GM21619 (cell line): ENCODE measurements at regions not wholly inside any gene's neighbourhood (a gene's known extent, or its start where the extent isn't known, plus 50 kb on each side); places are given as distances from the start of the nearest gene placed in this dataset.

ENCODE experiments used
- ATAC-seq: cut with Tn5 transposase; IDR thresholded peaks from one replicate; pipeline ENCODE4 v1.9.1; 2021; ENCODE audit not compliant: unreplicated experiment

DNA sequence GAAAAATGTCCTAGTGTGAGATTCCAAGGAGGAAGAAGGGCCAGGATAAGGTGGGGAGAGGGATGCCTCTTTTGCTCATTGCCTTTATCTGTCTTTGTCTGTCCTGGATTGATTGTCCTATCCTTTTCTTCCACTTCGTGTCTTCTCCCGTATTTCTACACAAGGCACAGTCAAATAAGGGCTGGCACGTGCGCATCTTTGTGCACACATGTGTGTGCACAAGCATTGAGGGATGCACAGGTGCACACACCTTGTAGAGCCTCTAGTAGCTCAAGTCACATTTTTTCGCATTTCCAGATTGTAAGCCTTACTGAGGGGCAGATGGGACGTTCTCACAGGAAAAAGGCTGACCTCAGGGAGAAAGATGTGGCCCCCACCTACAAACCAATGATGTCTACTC lies 170.2 kb upstream of the TNP1 start:
- ATAC-seq: no peak

- no peak for ATAC-seq
These were observed 168.3 kb upstream of the TNP1 start for GRCh38 chr2:217028128-217028527.

- no peak for ATAC-seq
These were observed 167.6 kb upstream of the TNP1 start for GRCh38 chr2:217027414-217027813.

- no peak for ATAC-seq
These were observed 166.7 kb upstream of the TNP1 start for GRCh38 chr2:217026569-217026968.

DNA sequence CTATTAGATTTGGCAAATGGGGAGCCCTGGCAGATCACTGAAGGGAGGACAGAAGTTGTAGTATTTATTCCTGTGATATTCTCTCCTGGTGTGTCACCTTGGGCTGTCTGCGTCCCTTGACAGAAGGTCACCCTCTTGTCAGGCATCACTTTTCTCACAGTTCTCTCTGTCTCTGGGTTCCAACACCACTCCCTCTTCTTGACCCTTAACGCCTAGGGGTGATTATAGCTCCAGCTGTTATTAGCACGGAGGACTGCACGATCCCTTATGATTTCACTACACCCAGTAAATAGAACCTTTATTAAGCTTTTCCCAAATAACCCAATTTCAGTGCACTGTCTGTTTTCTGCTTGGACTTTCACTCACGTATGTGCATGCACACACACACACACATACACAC lies 166.3 kb upstream of the TNP1 start:
- ATAC-seq: no peak

DNA sequence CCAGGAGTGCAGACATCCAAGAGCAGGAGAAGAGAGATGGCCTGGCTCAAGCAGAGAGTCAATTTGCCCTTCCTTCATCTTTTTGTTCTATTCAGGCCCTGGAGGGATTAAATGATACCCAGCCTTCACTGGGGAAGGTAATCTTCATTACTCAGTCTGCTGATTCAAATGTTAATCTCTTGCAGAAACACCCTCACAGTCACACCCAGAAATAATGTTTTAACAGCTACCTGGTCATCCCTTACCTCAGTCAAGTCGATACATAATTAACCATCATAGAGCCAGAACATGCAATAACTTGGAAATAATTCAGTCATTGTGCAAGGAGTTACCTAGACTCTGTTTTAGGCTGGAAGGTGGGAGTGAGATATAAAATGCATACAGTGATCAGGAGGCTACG lies 163.7 kb upstream of the TNP1 start:
- no peak for ATAC-seq

DNA sequence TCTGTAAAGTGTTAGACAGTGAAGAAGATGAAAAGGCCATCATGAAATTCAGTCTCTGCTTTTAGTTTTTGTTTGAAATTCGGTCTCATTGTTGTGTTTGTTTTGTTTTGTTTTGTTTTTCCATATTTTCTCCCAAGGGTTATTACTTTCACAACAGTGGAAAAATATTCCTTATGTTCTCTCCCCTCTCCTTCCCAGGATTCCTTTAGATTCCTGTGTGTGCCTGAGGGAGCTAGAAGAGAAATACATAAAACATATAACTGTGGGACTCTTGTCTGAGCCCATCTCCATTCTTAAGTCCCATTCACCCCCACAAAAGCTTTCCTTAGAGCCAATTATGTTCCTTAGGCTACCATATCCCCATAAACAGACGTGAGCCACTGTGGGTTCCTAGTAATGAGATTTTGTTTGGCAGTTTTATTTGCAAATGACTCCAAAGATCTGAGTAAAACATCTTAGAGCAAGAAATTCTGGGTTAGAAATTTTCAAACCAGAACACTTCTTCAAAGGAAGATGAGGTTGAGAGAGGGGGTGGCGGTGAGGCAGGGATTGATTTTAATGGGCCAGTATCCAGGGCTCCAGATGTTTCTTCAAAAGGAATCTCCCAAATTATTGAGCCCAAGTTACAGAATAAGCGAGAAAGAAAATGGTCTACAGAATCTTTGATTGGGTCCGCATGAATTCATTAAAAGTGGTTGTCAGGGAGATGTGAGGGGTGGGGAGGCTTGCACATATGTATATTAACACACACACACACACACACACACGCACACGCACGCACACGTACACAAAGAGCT lies 157.8 kb upstream of the TNP1 start:
- no peak for ATAC-seq

DNA sequence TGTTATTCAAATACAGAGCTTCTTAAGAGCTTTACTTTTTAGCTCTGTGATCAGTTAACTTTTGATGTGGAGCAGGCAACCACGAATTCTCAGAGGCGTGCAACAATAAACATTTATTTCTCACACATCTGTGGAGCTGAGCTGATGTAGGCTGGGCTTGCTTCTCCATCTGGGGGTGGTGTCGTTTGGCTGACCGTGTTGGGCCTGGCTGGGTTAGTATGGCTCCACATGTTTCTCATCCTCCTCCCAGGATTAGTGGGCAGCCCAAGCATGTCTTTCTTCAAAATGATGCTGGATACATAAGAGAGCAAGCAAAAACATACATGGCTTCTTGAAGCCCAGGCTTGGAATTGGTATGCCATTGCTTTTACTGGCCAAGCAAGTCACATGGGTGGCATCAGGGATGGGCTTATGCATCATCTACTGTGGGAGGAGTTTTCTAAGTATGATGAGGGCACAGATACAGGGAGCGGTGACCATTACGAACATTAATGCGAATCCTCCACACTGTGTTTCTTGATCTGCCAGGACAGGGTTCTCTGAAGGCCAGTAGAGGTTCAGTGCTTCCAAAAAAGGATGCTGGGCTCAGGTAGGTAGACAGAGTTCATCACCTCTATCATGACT lies 157.0 kb upstream of the TNP1 start:
- no peak for ATAC-seq

DNA sequence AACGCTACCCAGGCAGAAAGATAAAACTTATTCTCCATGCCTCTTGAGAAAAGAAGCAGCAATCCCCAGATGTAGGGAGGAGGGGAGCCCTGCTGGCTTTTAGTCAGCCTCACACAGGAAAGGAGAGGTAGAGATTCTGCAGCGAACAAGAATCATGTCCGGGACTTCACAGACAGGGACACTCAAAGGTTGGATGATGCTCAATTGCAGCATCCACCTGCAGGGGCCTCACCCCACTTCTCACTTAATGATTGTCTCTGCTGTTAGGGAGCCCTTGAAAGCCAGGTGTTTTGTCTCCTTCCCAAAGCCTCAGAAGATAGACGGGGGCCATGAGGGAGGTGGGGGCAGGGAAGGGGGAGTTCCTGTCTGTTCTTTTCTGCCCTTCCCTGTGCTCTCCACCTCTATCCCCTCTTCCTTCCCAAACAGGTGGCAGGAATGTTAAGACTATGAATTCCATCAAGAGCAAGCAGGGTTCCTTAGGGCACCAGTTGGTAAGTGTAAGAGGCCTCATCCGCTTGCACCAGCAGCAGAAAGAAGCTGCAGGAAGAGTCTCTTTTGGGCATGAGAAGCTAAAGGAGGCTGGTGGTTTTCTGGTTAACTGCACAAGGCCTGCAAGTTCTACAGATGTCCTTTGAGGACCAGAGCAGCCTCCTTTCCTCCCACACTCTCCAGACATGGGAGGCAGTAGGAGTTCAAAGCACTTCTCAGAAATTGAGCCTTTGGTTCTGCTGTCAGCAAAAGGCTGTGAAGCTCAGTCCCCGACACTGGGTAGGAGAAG lies 154.7 kb upstream of the TNP1 start:
- ATAC-seq: no peak

GRCh38 chr2:217013926-217014325 lies 154.1 kb upstream of the TNP1 start:
- no peak for ATAC-seq

DNA sequence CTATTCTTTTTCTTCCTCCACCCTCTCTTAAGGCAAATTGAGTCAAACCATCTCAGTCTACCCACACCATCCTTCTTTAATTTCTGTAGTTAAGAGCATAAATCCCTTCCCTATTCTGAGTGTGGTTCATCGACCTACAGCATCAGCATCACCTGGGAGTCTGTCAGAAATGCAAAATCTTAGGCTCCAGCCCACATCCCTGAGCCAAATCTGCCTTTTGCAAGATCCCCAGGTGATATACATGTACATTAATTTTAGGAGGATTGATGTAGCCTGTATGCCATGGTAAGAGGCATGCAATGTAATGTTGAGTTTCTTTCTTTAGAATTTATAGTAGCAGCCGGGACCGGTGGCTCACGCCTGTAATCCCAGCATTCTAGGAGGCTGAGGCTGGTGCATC lies 151.7 kb upstream of the TNP1 start:
- ATAC-seq: no peak

DNA sequence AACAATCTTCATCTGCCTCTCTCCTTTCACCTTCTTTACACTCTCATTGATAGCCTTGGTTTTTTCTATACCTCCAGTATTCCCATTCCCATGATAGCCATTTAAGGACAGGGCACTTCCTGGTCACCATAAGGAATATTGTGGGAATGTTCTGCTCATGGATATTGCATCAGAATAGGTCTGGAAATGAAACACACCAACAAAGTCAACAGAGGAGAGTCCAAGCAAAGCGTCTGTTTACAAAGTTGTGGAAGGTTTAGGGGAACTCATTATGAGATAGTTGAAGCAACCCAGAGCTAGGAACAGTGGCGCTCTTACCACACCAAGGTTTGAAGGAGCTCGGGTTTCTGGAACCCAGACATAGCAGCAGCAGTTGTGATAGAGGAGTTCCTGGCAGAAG lies 150.3 kb upstream of the TNP1 start:
- no peak for ATAC-seq

- ATAC-seq: no peak
These were observed 148.9 kb upstream of the TNP1 start for GRCh38 chr2:217008794-217009193.

- no peak for ATAC-seq
These were observed 146.4 kb upstream of the TNP1 start for GRCh38 chr2:217006217-217006616.

- no peak for ATAC-seq
These were observed 144.8 kb upstream of the TNP1 start for GRCh38 chr2:217004656-217005055.

- no peak for ATAC-seq
These were observed 141.9 kb upstream of the TNP1 start for GRCh38 chr2:217001740-217002139.

DNA sequence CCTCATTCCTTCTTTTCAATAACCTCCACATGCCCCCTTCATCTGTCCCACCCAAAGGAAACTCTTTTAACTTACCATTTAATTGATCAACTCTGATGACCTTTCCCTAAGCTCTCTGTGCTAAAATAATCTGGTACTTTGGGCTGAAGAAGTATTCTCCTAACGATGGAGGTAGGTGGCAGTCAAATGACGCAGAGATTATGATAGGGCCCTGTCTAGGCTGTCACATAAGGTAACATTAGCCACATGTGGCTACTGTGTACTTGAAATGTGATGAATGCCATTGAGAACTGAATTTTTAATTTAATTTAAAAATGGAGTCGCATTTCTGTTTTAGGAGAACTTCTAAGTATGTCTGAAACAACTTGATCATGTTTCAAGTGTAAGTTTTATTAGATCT lies 140.5 kb upstream of the TNP1 start:
- no peak for ATAC-seq

DNA sequence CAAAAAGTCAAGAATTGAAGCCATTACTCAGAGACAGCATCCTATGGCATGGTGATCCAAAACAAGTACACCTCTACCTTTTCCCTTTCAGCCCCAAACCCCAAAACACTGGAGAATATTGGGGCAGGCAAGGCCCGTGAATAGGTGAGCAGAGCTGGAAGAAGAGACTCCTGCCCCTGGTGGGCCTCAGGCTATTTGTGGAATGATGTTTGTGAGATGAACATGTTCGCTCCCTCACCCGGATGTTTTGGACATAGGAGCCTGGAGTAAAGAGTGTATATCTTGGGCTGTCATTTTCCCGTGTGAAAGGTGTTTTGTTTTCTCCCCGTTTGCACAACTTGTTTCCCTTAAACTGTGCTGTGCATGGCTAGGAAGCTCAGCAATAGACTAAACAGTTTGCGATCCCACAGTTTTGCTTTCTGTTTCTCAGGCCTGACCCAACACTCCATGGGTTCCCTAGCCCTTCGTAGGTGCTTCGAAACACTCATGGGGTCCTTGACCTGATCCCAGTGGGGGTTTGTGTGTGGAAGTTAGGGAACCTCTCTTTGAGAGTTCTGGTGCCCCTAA lies 136.5 kb upstream of the TNP1 start:
- no peak for ATAC-seq

- ATAC-seq: no peak
These were observed 134.5 kb upstream of the TNP1 start for GRCh38 chr2:216994353-216994854.

DNA sequence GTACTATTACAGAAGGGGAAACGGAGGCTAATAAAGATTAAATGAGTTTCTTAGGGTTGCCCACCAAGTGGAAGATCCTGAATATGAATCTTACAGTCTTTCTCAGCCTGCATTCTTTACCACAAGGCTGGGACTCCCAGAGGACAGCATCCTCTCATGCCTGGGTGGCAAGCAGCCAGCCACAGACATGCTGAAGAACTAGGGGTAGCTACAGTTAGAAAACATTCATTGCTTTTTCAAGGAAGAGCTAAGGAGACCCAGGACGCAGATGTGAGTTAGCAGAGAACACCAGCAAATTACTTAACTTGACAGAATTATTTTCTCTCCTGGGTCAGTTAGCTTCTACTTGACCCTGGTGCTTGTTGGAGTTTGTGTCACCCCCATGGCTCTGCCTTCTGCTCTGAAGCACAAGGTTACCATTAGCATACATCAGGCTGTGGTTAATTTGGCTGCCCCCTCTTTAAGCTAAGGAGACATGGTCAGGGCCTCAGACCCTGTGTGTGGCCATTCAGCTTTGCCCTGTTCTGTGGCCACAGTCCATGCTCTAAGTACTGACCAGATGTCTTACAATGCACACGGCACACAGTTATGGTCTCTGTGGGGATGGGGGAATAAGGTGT lies 132.3 kb upstream of the TNP1 start:
- ATAC-seq: no peak

- ATAC-seq: no peak
These were observed 131.7 kb upstream of the TNP1 start for GRCh38 chr2:216991563-216991962.
